ENCODE measurements at regions not wholly inside any gene's neighbourhood (a gene's known extent, or its start where the extent isn't known, plus 50 kb on each side); places are given as distances from the start of the nearest gene placed in this dataset.
A peak's percentile ranks its signal among the peaks of the same experiment; 100 is the strongest.

GRCh38 chr11:134562196-134562595 lies 150.2 kb upstream of the B3GAT1 start:
- H3K4me1 Mint-ChIP-seq, result peaks cover 0 to 12% (median 7%) of the 10 kb centered on the region in 3 donors
- H3K4me3 Mint-ChIP-seq, result no peak overlapping the region
- H3K36me3 Mint-ChIP-seq, result no peaks in the 10 kb centered on the region

GRCh38 chr11:134561331-134561720 lies 149.3 kb upstream of the B3GAT1 start:
- no peak overlapping the region for H3K27ac Mint-ChIP-seq
- peaks cover 0 to 12% (median 7%) of the 10 kb centered on the region in 3 donors for H3K4me1 Mint-ChIP-seq
- no peak overlapping the region for H3K4me3 Mint-ChIP-seq
- H3K27me3 Mint-ChIP-seq, result peaks cover 1% of the 10 kb centered on the region
- no peaks in the 10 kb centered on the region for H3K36me3 Mint-ChIP-seq
- no peaks in the 10 kb centered on the region for H3K9me3 Mint-ChIP-seq

More at GRCh38 chr11:134562196-134562595, 150.2 kb upstream of the B3GAT1 start:
- Mint-ChIP-seq H3K9me3 (no peaks in the 10 kb centered on the region), H3K27me3 (peaks cover 1% of the 10 kb centered on the region), H3K27ac (no peak overlapping the region)

DNA sequence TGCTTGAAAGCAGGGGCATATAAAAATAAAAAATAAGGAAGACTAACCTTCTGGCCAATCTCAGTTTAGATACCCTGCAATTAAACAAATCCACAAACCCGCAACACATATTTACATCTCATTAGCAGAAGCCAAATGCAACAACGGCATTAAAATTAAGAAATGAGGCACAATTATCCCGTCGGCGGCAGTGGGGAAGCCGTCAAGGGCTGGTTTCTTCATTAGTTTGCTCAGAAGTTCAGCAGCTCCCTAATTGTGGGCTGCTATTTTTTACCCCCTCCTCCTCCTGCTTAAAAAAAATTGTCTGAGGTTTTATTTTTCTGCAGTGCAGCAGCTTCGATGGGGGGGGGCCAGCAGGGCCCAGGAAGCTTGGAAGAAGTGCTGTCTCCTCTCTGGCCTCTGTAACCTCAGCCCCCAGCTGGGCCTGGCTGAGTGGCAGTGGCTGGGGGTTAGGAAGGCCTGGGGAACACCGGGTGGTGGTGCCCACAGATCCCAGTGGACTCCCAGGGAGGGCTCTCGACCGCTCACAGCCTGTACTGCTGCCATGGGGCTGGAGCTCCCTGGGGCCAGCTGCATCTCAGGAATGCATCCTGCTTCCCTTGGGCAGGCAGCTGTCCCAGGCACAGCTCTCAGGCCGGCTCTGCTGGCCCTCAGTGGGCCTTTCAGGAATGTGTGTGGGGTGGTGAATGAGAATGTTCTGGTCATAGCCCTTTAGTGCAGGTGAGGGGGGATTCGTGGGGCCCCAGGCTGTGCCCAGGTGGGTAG lies 148.7 kb upstream of the B3GAT1 start:
- H3K4me3 Mint-ChIP-seq, result peak overlapping the region in 2 of 4 donors; percentile 12 to 30
- H3K9me3 Mint-ChIP-seq, result no peaks in the 10 kb centered on the region
- H3K27me3 Mint-ChIP-seq, result peaks cover 1% of the 10 kb centered on the region
- no peaks in the 10 kb centered on the region for H3K36me3 Mint-ChIP-seq
- H3K27ac Mint-ChIP-seq, result no peak overlapping the region
- H3K4me1 Mint-ChIP-seq, result peaks cover 0 to 12% (median 7%) of the 10 kb centered on the region in 3 donors

DNA sequence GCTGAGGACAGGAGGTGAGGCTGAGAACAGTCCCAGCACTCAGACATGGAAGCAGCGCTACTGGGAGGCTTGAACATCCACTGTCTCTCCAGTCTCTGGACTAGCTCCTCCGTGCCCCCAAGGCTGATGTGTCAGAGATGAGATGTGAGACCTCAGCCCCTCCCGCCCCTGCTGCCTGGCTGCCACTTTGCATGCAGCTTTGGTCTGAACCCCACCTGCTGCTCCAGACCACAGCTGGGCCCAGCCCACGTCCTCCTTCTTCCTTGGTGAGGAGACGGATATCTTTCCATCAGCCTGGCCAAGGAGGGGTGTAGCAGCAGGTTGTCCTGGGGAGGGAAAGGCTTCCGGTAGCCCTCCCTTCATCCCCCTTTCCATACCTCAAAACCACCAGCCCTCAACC lies 148.0 kb upstream of the B3GAT1 start:
- Mint-ChIP-seq H3K27ac (no peak overlapping the region), H3K9me3 (no peaks in the 10 kb centered on the region), H3K27me3 (peaks cover 1% of the 10 kb centered on the region), H3K4me3 (peak overlapping the region in 1 of 4 donors; percentile 74), H3K36me3 (no peaks in the 10 kb centered on the region), H3K4me1 (peaks cover 0 to 12% (median 7%) of the 10 kb centered on the region in 3 donors)

- H3K4me3 Mint-ChIP-seq, result no peak overlapping the region
- no peak overlapping the region for H3K27ac Mint-ChIP-seq
- no peaks in the 10 kb centered on the region for H3K9me3 Mint-ChIP-seq
- H3K36me3 Mint-ChIP-seq, result no peaks in the 10 kb centered on the region
- H3K4me1 Mint-ChIP-seq, result peaks cover 0 to 12% (median 7%) of the 10 kb centered on the region in 3 donors
- peaks cover 1% of the 10 kb centered on the region for H3K27me3 Mint-ChIP-seq
These were observed 147.5 kb upstream of the B3GAT1 start for GRCh38 chr11:134559602-134559962.

- Mint-ChIP-seq H3K9me3 (no peaks in the 10 kb centered on the region), H3K4me3 (no peak overlapping the region), H3K27ac (no peak overlapping the region), H3K36me3 (no peaks in the 10 kb centered on the region), H3K27me3 (peaks cover 1% of the 10 kb centered on the region), H3K4me1 (peaks cover 0 to 12% (median 7%) of the 10 kb centered on the region in 3 donors)
These were observed 147.0 kb upstream of the B3GAT1 start for GRCh38 chr11:134558916-134559601.

- Mint-ChIP-seq H3K9me3 (no peaks in the 10 kb centered on the region), H3K4me3 (no peak overlapping the region), H3K27me3 (peaks cover 1% of the 10 kb centered on the region), H3K4me1 (peaks cover 0 to 12% (median 7%) of the 10 kb centered on the region in 3 donors), H3K27ac (no peak overlapping the region), H3K36me3 (no peaks in the 10 kb centered on the region)
These were observed 146.3 kb upstream of the B3GAT1 start for GRCh38 chr11:134558258-134558835.

GRCh38 chr11:134557571-134558257 lies 145.7 kb upstream of the B3GAT1 start:
- Mint-ChIP-seq H3K9me3 (no peaks in the 10 kb centered on the region), H3K4me1 (peaks cover 0 to 12% (median 7%) of the 10 kb centered on the region in 3 donors), H3K36me3 (no peaks in the 10 kb centered on the region), H3K4me3 (no peak overlapping the region), H3K27me3 (peaks cover 1% of the 10 kb centered on the region), H3K27ac (no peak overlapping the region)

- H3K27me3 Mint-ChIP-seq, result peaks cover 1% of the 10 kb centered on the region
- H3K36me3 Mint-ChIP-seq, result no peaks in the 10 kb centered on the region
- H3K4me1 Mint-ChIP-seq, result peaks cover 0 to 12% (median 7%) of the 10 kb centered on the region in 3 donors
- no peak overlapping the region for H3K4me3 Mint-ChIP-seq
- no peaks in the 10 kb centered on the region for H3K9me3 Mint-ChIP-seq
- H3K27ac Mint-ChIP-seq, result peak overlapping the region in 1 of 3 donors; percentile 9
These were observed 144.1 kb upstream of the B3GAT1 start for GRCh38 chr11:134556186-134556585.

GRCh38 chr11:134555510-134555909 lies 143.5 kb upstream of the B3GAT1 start:
- H3K4me3 Mint-ChIP-seq, result no peak overlapping the region
- peaks cover 0 to 11% (median 6%) of the 10 kb centered on the region in 3 donors for H3K4me1 Mint-ChIP-seq
- no peaks in the 10 kb centered on the region for H3K9me3 Mint-ChIP-seq

DNA sequence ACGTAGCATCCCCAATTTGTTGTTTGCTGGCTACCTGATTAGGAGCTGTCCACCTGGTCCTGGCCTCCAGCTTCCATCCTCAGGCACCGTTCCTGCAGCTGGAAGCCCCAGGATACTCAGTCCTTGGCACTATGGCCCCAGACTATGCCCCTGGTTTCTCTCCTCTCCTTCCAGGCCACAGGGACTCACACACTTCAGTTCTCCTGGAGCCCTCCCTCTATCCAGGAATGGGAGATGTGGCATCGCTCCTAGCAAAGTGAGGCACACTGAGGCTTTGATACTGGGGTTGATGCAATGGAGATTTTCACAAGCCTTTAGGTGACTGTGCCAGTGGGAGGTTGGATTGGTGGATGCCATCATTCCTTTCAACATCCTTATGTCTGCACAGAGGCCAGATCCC lies 142.8 kb upstream of the B3GAT1 start:
- peaks cover 0 to 5% (median 2%) of the 10 kb centered on the region in 3 donors for H3K4me1 Mint-ChIP-seq
- no peaks in the 10 kb centered on the region for H3K36me3 Mint-ChIP-seq
- H3K27me3 Mint-ChIP-seq, result peaks cover 1% of the 10 kb centered on the region
- no peak overlapping the region for H3K4me3 Mint-ChIP-seq
- H3K9me3 Mint-ChIP-seq, result peaks cover 0 to 3% (median 0%) of the 10 kb centered on the region in 3 donors
- no peak overlapping the region for H3K27ac Mint-ChIP-seq

More at GRCh38 chr11:134555510-134555909, 143.5 kb upstream of the B3GAT1 start:
- H3K36me3 Mint-ChIP-seq, result no peaks in the 10 kb centered on the region
- H3K27ac Mint-ChIP-seq, result peak overlapping the region in 1 of 3 donors; percentile 9
- peaks cover 1% of the 10 kb centered on the region for H3K27me3 Mint-ChIP-seq

- H3K27me3 Mint-ChIP-seq, result peaks cover 1% of the 10 kb centered on the region
- no peak overlapping the region for H3K27ac Mint-ChIP-seq
- no peaks in the 10 kb centered on the region for H3K36me3 Mint-ChIP-seq
- no peak overlapping the region for H3K4me3 Mint-ChIP-seq
- H3K4me1 Mint-ChIP-seq, result no peaks in the 10 kb centered on the region
- H3K9me3 Mint-ChIP-seq, result peaks cover 0 to 8% (median 0%) of the 10 kb centered on the region in 3 donors
These were observed 142.1 kb upstream of the B3GAT1 start for GRCh38 chr11:134554106-134554505.

DNA sequence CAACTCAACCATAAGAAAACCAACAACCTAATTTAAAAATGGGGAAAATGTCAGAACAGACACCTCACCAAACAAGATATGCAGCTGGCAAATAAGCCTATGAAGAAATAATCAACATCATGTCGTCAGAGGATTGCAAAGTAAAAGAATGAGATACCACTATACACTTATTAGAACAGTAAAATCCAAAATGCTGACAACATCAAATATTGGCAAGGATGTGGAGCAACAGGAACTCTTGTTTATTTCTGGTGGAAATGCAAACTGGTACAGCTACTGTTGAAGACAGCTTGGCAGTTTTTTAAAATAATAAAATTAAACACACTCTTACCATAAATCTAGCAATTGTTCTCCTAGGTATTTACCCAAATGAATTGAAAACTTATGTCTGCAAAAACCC lies 140.7 kb upstream of the B3GAT1 start:
- no peak overlapping the region for H3K4me3 Mint-ChIP-seq
- H3K4me1 Mint-ChIP-seq, result no peaks in the 10 kb centered on the region
- H3K27ac Mint-ChIP-seq, result no peak overlapping the region
- H3K27me3 Mint-ChIP-seq, result no peaks in the 10 kb centered on the region
- H3K9me3 Mint-ChIP-seq, result peaks cover 0 to 9% (median 0%) of the 10 kb centered on the region in 3 donors
- H3K36me3 Mint-ChIP-seq, result no peaks in the 10 kb centered on the region

GRCh38 chr11:134545521-134545920 lies 133.5 kb upstream of the B3GAT1 start:
- no peaks in the 10 kb centered on the region for H3K36me3 Mint-ChIP-seq
- H3K4me1 Mint-ChIP-seq, result no peaks in the 10 kb centered on the region
- peaks cover 0 to 9% (median 0%) of the 10 kb centered on the region in 3 donors for H3K9me3 Mint-ChIP-seq
- no peak overlapping the region for H3K27ac Mint-ChIP-seq
- no peak overlapping the region for H3K4me3 Mint-ChIP-seq
- H3K27me3 Mint-ChIP-seq, result no peaks in the 10 kb centered on the region

Data from IgD-negative memory B cell (primary cell).